Kidney epithelial cell (primary cell): ENCODE measurements at regions not wholly inside any gene's neighbourhood (a gene's known extent, or its start where the extent isn't known, plus 50 kb on each side); places are given as distances from the start of the nearest gene placed in this dataset.
A peak's percentile ranks its signal among the peaks of the same experiment; 100 is the strongest.

Experiments used
- DNase-seq: peaks from one replicate; pipeline ENCODE4 v3.0.0-alpha.2; 2010; ENCODE audit warnings: low read depth
- H3K27me3 ChIP-seq: 2 replicates; pipeline ENCODE4 v1.6.0; 2011; ENCODE audit warnings: low read length; ENCODE audit not compliant: control insufficient read depth, insufficient read depth
- H3K36me3 ChIP-seq: 2 replicates; pipeline ENCODE4 v1.5.1; 2011; ENCODE audit warnings: low read length; ENCODE audit not compliant: control insufficient read depth, insufficient read depth
- H3K4me3 ChIP-seq: 2 replicates; pipeline ENCODE4 v1.5.1; 2011; ENCODE audit warnings: low read depth, mild to moderate bottlenecking, control low read depth, low read length
- TF ChIP-seq, protein P1 (sequence below): IDR thresholded peaks from 2 replicates; pipeline ENCODE4 v1.5.1; 2011; ENCODE audit warnings: mild to moderate bottlenecking, moderate library complexity, low read length, control low read depth, inconsistent platforms; ENCODE audit not compliant: insufficient read depth, poor library complexity, severe bottlenecking

DNA sequence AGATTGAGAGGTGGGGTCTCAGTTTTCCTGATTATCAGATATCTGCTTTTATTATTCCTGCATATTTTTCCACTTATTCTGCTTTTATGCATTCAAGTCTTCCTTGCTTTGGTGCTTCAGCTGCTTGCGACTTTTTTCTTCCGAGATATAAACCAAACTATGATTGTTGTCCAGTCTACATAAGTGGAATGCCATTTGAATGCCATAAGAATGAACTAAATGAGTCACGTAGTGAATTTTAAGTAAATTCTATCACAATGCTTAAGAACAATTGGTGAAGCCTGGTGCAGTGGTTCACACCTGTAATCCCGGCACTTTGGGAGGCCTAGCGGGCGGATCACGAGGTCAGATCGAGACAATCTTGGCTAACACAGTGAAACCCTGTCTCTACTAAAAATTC is 189.1 kb downstream of the PCDH18 start:
- Histone ChIP-seq H3K4me3 (no peak overlapping the region), H3K27me3 (no peaks in the 10 kb centered on the region), H3K36me3 (no peaks in the 10 kb centered on the region)
- TF ChIP-seq, protein P1, sequence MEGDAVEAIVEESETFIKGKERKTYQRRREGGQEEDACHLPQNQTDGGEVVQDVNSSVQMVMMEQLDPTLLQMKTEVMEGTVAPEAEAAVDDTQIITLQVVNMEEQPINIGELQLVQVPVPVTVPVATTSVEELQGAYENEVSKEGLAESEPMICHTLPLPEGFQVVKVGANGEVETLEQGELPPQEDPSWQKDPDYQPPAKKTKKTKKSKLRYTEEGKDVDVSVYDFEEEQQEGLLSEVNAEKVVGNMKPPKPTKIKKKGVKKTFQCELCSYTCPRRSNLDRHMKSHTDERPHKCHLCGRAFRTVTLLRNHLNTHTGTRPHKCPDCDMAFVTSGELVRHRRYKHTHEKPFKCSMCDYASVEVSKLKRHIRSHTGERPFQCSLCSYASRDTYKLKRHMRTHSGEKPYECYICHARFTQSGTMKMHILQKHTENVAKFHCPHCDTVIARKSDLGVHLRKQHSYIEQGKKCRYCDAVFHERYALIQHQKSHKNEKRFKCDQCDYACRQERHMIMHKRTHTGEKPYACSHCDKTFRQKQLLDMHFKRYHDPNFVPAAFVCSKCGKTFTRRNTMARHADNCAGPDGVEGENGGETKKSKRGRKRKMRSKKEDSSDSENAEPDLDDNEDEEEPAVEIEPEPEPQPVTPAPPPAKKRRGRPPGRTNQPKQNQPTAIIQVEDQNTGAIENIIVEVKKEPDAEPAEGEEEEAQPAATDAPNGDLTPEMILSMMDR = no peak
- no peak for DNase-seq

DNA sequence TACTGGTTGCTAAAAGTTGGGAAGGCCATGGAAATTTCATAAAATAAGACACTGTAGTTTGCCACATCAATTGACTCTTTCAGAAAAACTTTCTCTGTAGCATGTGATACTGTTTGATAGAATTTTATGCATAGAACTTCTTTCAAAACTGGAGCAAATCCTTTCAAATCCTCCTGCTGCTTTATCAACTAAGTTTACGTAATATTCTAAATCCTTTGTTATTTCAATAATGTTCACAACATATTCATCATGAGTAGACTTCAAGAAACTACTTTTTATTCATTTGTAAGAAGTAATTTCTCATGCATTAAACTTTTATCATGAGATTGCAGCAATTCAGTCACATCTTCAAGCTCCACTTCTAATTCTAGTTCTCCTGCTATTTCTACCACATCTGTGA is 199.3 kb downstream of the PCDH18 start:
- TF ChIP-seq, protein P1 = no peak
- no peak overlapping the region for H3K4me3 ChIP-seq
- H3K36me3 ChIP-seq = no peaks in the 10 kb centered on the region
- DNase-seq = no peak
- H3K27me3 ChIP-seq = no peaks in the 10 kb centered on the region

DNA sequence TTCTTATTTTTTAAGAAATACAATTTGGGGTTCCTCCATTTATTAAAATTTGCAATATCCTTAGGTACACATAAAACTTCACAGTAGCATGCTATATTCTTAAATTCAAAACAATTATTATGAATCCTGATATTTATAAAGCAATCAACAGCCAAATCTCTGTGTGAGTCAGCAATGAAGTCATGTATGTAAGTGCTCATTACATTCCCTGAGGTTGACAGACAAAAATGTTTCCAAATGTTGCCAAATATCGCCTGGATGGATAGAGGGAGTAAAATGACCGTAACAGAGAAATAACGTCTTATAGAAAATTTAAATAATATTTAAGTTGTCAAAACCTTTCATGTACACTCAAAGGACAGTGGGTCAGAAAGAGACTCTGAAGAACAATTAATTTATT is 220.0 kb downstream of the PCDH18 start:
- no peaks in the 10 kb centered on the region for H3K36me3 ChIP-seq
- DNase-seq = no peak
- H3K4me3 ChIP-seq = no peak overlapping the region
- H3K27me3 ChIP-seq = no peaks in the 10 kb centered on the region
- TF ChIP-seq, protein P1 = no peak

DNA sequence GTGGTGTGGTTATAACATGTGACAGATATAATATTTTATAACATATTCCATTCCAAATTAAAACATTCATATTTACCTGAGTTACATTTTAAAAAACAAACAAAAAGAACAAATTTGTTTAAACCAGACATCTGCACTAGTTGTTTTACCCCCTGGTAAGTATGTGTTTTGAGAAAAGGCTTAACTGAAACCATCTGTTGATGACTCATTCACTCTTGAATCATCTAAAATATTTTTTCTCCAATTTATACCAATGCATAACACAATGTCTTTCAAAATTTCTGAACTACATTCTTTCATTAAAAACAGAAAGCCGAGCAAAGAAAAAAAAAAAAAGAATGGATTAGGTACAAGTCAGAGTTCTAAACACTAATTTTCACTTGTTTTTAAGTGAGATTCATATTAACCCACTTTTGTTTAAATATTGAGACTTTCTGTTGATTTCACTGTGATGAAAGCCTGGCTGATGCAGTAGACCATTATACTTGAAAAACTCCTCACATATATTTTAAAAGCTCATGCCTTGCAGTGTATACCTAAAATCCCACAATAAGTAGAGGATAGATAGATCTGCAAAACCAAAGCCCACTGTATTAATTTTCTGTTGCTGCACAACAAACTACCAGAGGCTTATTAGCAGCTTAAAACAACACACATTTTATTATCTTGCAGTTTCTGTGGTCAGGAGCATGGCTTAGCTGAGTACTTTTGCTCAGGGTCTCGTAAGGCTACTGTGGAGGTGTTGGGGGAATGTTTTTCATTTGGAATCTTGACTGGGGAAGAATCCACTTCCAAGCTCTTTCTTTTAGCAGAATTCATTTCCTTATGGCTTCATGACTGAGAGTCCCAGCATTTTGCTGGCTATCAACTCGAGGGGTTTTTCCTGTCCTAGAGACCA is 221.5 kb downstream of the PCDH18 start:
- H3K36me3 ChIP-seq = no peaks in the 10 kb centered on the region
- TF ChIP-seq, protein P1 = no peak
- H3K27me3 ChIP-seq = no peaks in the 10 kb centered on the region
- no peak overlapping the region for H3K4me3 ChIP-seq
- peak; percentile 21 for DNase-seq

DNA sequence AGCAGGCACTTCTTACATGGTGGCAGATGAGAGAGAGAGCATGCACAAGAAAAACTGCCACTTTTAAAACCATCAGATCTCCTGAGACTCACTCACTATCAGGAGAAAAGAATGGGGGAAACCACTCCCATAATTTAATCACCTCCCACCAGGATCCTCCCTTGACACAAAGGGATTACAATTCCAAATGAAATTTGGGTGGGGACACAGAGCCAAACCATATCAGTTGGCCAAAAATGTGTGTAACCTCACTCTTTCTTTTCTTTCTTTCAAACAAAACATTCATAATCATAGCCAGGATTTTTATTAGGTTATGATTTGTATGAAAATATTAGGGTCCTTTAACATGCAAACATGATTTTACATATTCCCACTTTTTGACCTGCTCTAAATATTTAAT is 222.1 kb downstream of the PCDH18 start:
- TF ChIP-seq, protein P1 = no peak
- no peak overlapping the region for H3K4me3 ChIP-seq
- H3K36me3 ChIP-seq = no peaks in the 10 kb centered on the region
- no peak for DNase-seq
- no peaks in the 10 kb centered on the region for H3K27me3 ChIP-seq

GRCh38 chr4:137309424-137309823 is 222.9 kb downstream of the PCDH18 start:
- H3K36me3 ChIP-seq = no peaks in the 10 kb centered on the region
- TF ChIP-seq, protein P1 = no peak
- no peaks in the 10 kb centered on the region for H3K27me3 ChIP-seq
- no peak for DNase-seq
- H3K4me3 ChIP-seq = no peak overlapping the region
